OCI-LY1 (cell line): ENCODE measurements at regions not wholly inside any gene's neighbourhood (a gene's known extent, or its start where the extent isn't known, plus 50 kb on each side); places are given as distances from the start of the nearest gene placed in this dataset.

Experiments
- H2AFZ ChIP-seq: fragments of 200-600 bp; sonication (generic), shearing (Covaris generic); 2 replicates; pipeline ENCODE4 v1.6.0; 2014; ENCODE audit warnings: antibody characterized with exemption, mild to moderate bottlenecking, low read length
- H3F3A ChIP-seq: fragments of 200-600 bp; sonication (generic), shearing (Covaris generic); 2 replicates; pipeline ENCODE4 v1.6.0; 2014; ENCODE audit warnings: mild to moderate bottlenecking, antibody characterized with exemption, low read length, moderate library complexity; ENCODE audit not compliant: insufficient read depth
- H3K27ac ChIP-seq: fragments of 200-600 bp; sonication (generic); 2 replicates; pipeline ENCODE4 v1.5.1; 2014; ENCODE audit warnings: low read length, mixed run types, mild to moderate bottlenecking, low read depth; ENCODE audit not compliant: poor library complexity, severe bottlenecking
- H3K27me3 ChIP-seq: fragments of 200-600 bp; sonication (generic); 2 replicates; pipeline ENCODE4 v1.6.0; 2014; ENCODE audit warnings: antibody characterized with exemption, mild to moderate bottlenecking, low read length, moderate library complexity; ENCODE audit not compliant: insufficient read depth
- H3K36me3 ChIP-seq: fragments of 200-600 bp; sonication (generic); 2 replicates; pipeline ENCODE4 v1.6.1; 2014; ENCODE audit warnings: mild to moderate bottlenecking, antibody characterized with exemption, low read length, moderate library complexity, mixed read lengths; ENCODE audit not compliant: insufficient read depth
- H3K4me1 ChIP-seq: fragments of 200-600 bp; sonication (generic); 2 replicates; pipeline ENCODE4 v1.5.1; 2014; ENCODE audit warnings: mild to moderate bottlenecking, low read length, moderate library complexity; ENCODE audit not compliant: insufficient read depth, severe bottlenecking
- H3K4me2 ChIP-seq: fragments of 200-600 bp; sonication (generic), shearing (Covaris generic); 2 replicates; pipeline ENCODE4 v1.6.1; 2014; ENCODE audit warnings: low read length
- H3K4me3 ChIP-seq: fragments of 200-600 bp; sonication (generic); 2 replicates; pipeline ENCODE4 v1.5.1; 2014; ENCODE audit warnings: low read length, low read depth, mild to moderate bottlenecking, mixed read lengths; ENCODE audit not compliant: poor library complexity, severe bottlenecking
- H3K79me2 ChIP-seq: fragments of 200-600 bp; shearing (Covaris generic); 2 replicates; pipeline ENCODE4 v1.6.1; 2016; ENCODE audit warnings: mixed run types, low read length, mixed read lengths; ENCODE audit not compliant: insufficient read depth
- H3K9ac ChIP-seq: fragments of 200-600 bp; sonication (generic), shearing (Covaris generic); 2 replicates; pipeline ENCODE4 v1.6.1; 2014; ENCODE audit warnings: mild to moderate bottlenecking, low read length, mixed read lengths
- H3K9me2 ChIP-seq: fragments of 200-600 bp; sonication (generic), shearing (Covaris generic); 2 replicates; pipeline ENCODE4 v1.6.1; 2014; ENCODE audit warnings: low read depth, mild to moderate bottlenecking, low read length, mixed read lengths
- H3K9me3 ChIP-seq: fragments of 200-600 bp; shearing (Covaris generic); 2 replicates; pipeline ENCODE4 v1.6.1; 2014; ENCODE audit warnings: low read length, mixed read lengths
- H4K20me1 ChIP-seq: fragments of 200-600 bp; sonication (generic), shearing (Covaris generic); 2 replicates; pipeline ENCODE4 v1.6.0; 2016; ENCODE audit warnings: mild to moderate bottlenecking, low read length; ENCODE audit not compliant: insufficient read depth
- EZH2 ChIP-seq: fragments of 200-600 bp; sonication (generic), shearing (Covaris generic); IDR thresholded peaks from 2 replicates; pipeline ENCODE4 v1.8.0; 2017; ENCODE audit warnings: borderline replicate concordance, mixed run types, mild to moderate bottlenecking, antibody characterized with exemption, low read length, moderate library complexity, mixed read lengths
- TF ChIP-seq, protein P1 (sequence below): fragments of 200-600 bp; sonication (generic), shearing (Covaris generic); IDR thresholded peaks from 2 replicates; pipeline ENCODE4 v1.5.1; 2017; ENCODE audit warnings: mild to moderate bottlenecking, antibody characterized with exemption, low read length, moderate library complexity, mixed read lengths

DNA sequence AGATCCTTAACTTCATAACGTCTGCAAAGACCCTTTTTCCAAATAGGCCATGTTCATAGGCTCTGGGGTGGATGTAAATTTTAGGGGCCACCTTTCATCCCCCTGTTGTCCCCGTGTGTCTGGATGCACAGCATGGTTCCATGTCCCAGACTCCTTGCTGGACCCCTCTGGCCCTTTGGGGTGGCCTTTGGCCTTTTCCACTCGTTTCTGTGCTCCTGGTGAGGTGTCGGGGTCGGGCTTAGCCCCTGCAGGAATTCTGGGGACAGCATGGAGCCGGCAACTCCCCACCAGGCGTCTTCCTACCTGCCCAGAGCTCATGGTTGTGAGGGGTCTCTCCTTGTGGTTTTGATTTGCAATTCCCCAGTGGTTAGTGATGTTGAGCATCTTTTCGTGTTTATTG, 183.5 kb downstream of the SEC14L1 start:
- H3F3A ChIP-seq: no peaks in the 10 kb centered on the region
- peak overlapping the region; percentile 36; the same call in 1 of the 2 replicates for H3K4me2 ChIP-seq
- H3K79me2 ChIP-seq: no peaks in the 10 kb centered on the region

DNA sequence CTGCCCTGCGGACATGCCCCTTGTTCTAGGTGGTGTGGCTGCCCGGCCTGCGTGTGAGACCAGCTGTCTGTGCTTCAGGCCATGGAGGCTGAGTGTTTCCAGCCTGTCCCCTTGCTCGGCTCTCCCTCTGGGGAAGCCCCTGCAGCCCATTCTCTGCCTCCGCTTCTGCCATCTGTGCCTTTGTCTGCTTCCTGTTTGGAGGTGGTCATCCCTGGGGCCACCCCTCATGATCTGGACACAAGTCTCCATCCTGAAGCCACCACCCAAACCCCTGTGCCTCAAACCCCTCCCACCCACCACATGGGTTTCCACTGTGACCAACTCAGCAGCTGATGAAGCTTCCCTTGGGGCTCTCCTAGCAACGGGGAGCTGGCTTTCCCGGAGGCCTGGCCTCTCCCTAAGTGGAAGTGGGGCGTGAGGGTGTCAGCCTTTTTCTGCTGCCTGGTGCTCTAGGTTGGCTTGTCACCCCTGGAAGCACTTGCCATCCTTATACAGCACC, 184.9 kb downstream of the SEC14L1 start:
- H3F3A ChIP-seq: no peaks in the 10 kb centered on the region
- TF ChIP-seq, protein P1, sequence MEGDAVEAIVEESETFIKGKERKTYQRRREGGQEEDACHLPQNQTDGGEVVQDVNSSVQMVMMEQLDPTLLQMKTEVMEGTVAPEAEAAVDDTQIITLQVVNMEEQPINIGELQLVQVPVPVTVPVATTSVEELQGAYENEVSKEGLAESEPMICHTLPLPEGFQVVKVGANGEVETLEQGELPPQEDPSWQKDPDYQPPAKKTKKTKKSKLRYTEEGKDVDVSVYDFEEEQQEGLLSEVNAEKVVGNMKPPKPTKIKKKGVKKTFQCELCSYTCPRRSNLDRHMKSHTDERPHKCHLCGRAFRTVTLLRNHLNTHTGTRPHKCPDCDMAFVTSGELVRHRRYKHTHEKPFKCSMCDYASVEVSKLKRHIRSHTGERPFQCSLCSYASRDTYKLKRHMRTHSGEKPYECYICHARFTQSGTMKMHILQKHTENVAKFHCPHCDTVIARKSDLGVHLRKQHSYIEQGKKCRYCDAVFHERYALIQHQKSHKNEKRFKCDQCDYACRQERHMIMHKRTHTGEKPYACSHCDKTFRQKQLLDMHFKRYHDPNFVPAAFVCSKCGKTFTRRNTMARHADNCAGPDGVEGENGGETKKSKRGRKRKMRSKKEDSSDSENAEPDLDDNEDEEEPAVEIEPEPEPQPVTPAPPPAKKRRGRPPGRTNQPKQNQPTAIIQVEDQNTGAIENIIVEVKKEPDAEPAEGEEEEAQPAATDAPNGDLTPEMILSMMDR: no peak; the same call in 1 of the 2 replicates
- no peak for TF ChIP-seq EZH2
- H3K36me3 ChIP-seq: no peaks in the 10 kb centered on the region
- H3K9ac ChIP-seq: no peak overlapping the region; the same call in 1 of the 2 replicates
- H3K9me2 ChIP-seq: no peaks in the 10 kb centered on the region
- H2AFZ ChIP-seq: no peak overlapping the region
- H3K27me3 ChIP-seq: peaks cover 13% of the 10 kb centered on the region; the same call in 1 of the 2 replicates
- no peaks in the 10 kb centered on the region for H3K79me2 ChIP-seq
- H3K4me3 ChIP-seq: no peak overlapping the region
- no peaks in the 10 kb centered on the region for H4K20me1 ChIP-seq
- peak overlapping the region; percentile 1; the same call in 1 of the 2 replicates for H3K4me2 ChIP-seq
- H3K9me3 ChIP-seq: no peaks in the 10 kb centered on the region
- peak overlapping the region; percentile 37 for H3K27ac ChIP-seq
- H3K4me1 ChIP-seq: peaks cover 59% of the 10 kb centered on the region

More for the DNA sequence above, 183.5 kb downstream of the SEC14L1 start:
- Histone ChIP-seq H3K9me2 (no peaks in the 10 kb centered on the region), H3K4me3 (peak overlapping the region; percentile 54), H3K27ac (peak overlapping the region; percentile 49), H3K9me3 (no peaks in the 10 kb centered on the region), H4K20me1 (no peaks in the 10 kb centered on the region), H3K4me1 (peaks cover 73% of the 10 kb centered on the region), H2AFZ (no peak overlapping the region), H3K36me3 (no peaks in the 10 kb centered on the region), H3K27me3 (peaks cover 17% of the 10 kb centered on the region; the same call in 1 of the 2 replicates), H3K9ac (no peak overlapping the region; the same call in 1 of the 2 replicates)
- TF ChIP-seq, protein P1: no peak
- no peak for TF ChIP-seq EZH2

DNA sequence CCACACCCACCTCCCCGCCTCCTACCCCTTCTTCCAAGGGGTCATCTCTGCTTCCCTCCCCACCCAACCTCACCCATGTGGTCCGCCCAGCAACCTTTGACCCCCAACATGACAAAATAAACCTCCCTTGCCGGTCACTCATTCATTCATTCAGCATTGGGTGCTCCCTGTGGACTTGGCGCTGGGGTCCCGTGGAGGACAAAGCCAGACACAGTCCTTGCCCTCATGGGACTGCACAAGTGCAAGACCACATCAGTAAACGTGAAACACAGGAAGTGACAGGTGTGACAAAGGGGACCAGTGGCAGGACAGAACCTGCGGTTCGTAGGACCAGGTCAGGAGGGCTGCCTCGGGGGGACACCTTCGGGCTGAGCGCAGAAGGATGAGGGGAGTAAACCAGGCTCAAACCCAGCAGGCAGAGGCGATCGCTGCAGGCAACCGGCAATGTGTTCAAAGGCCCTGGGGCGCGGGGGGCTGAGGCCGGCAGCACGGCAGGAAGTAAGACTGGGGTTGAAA, 185.4 kb downstream of the SEC14L1 start:
- Histone ChIP-seq H3K9me2 (no peaks in the 10 kb centered on the region), H3K27ac (peak overlapping the region; percentile 37), H4K20me1 (no peaks in the 10 kb centered on the region), H3K36me3 (no peaks in the 10 kb centered on the region), H3K27me3 (peaks cover 13% of the 10 kb centered on the region; the same call in 1 of the 2 replicates), H3K79me2 (no peaks in the 10 kb centered on the region), H3K4me2 (peak overlapping the region; percentile 1; the same call in 1 of the 2 replicates), H3K9me3 (no peaks in the 10 kb centered on the region), H3F3A (no peaks in the 10 kb centered on the region), H2AFZ (no peak overlapping the region), H3K4me3 (no peak overlapping the region), H3K4me1 (peaks cover 54% of the 10 kb centered on the region), H3K9ac (no peak overlapping the region; the same call in 1 of the 2 replicates)
- TF ChIP-seq EZH2: no peak
- TF ChIP-seq, protein P1: no peak
